Colon (tissue), 2 donors: ENCODE measurements at regions not wholly inside any gene's neighbourhood (a gene's known extent, or its start where the extent isn't known, plus 50 kb on each side); places are given as distances from the start of the nearest gene placed in this dataset.
"Not testable (repeated sequence)": the region's sequence is repeated elsewhere in the genome, so short reads cannot be mapped to it uniquely, and the experiment has no call there.

Experiments used
- FAIRE-seq: peaks from 2 replicates; lab custom pipeline; 2012; peaks lifted over from hg19 to GRCh38; lab: Jason Lieb, UNC
- donor health status: control.
- donor health status: control.

DNA sequence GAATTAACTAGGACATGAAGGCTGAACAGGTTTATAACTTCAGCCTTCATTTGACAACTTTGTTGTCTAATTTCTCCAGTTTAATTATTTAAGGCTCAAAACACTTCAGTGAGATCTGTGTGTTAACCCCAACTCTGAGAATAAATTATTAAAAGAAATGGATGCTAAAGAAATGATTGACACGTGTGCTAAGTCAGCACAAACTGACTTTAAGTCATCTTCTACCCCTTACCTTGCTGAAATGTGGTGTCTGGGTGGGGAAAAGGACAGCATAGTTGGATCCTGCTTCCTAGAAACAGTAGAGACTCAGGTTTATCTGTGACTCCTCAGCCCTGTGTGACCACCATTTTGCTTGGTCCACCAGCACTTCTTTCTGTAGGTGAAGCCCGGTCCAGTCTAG lies 324.8 kb upstream of the NPSR1 start:
- no peak for FAIRE-seq

DNA sequence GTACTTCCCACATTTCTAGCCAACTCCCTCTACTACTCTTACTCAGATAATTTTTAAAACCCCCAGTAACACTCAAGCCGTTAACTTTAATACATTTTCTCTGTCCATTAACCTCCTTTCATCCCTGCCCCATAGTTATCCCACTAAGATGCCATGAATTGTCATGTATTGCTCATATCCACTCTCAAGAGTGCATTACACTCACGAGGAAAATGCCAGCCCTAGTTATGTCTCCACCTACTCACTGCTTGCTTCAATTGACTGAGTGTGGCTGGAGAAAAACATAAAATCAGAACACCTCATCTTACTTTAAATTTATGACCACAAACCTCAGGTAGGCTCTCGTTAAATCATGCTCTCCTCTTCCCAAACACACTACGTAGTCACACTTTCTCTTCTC lies 324.1 kb upstream of the NPSR1 start:
- FAIRE-seq = no peak

- FAIRE-seq = no peak
Observed at GRCh38 chr7:34337163-34337562, 320.9 kb upstream of the NPSR1 start.

- FAIRE-seq = no peak
Observed at GRCh38 chr7:34338961-34339526, 319.0 kb upstream of the NPSR1 start.

DNA sequence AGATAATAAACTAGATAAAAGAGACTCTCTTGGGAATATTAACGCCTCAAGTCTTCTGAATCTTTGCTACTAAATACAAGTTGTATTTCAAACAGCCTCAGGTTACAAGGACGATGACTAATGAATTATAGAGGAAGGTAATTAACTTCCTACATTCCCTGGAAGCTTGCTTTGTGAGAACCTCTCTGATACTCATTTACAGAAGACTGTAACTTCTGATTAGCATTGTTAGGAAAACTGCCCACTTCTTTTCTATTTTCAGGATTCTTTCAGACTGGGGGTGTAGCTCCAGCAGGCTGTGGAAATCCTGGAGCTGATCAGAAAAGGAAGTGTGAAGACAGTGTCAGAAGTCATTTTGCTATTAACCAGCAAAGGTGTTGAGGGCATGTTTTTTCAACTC lies 316.7 kb upstream of the NPSR1 start:
- FAIRE-seq = no peak

DNA sequence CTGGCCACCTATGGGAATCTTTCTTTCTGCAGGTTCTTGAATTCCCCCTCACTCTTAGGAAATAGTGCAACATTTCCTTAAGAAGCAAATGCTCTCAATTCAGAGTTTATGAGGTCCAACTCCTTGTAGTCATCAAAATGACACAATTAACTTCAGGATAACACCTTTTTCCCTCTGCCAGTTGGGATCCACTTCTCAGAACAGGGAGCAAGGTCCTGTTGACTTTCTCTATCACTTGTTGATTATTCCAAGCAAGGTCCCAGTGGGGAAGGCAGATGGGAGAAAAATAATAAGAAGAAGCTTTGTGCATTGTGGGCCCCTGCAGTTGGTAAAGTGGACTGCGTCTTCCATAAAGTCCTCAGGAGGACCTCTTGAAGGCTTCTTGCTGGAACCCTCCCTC lies 315.6 kb upstream of the NPSR1 start:
- FAIRE-seq = no peak

GRCh38 chr7:34343667-34344066 lies 314.4 kb upstream of the NPSR1 start:
- FAIRE-seq = no peak

DNA sequence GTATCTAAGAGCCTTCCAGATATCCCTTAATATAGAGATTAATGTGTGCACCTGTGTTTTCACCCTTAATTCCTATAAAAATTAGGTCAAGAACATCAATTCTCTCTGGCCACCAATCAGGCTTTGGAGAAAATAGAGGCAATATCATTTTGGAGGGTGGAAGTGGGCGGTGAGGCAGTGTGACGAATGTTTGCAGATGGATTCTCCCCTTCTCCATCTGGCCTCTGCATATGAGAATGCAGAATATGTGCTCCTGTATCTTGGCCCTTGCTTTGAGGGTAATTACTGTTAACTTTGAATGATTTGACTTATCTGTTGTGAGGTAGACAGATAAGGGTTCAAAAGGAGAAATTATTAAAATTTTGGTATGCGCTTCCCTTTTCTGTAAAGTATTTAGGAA lies 304.0 kb upstream of the NPSR1 start:
- no peak for FAIRE-seq

DNA sequence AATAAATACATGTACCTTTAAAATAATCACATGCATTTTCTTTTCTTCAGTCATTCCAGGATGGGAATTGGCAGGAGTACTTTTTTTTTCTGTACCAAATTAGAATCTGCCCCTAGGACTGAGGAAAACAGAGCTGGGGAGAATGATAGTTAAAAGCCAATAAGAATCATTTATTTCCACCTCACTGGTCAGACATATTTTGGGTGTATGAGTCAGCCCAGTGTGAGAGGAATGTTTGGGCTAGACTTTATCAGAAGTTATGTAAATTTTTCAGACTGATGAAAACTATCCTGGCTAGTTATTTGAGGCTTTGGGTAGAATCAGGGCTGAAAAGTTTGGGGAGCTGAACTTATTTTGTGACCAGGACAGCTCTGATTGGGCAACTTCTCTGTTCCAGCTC lies 303.1 kb upstream of the NPSR1 start:
- no peak for FAIRE-seq

- FAIRE-seq = no peak
Observed at GRCh38 chr7:34357068-34357467, 300.9 kb upstream of the NPSR1 start.

- no peak for FAIRE-seq
Observed at GRCh38 chr7:34357946-34358345, 300.1 kb upstream of the NPSR1 start.

DNA sequence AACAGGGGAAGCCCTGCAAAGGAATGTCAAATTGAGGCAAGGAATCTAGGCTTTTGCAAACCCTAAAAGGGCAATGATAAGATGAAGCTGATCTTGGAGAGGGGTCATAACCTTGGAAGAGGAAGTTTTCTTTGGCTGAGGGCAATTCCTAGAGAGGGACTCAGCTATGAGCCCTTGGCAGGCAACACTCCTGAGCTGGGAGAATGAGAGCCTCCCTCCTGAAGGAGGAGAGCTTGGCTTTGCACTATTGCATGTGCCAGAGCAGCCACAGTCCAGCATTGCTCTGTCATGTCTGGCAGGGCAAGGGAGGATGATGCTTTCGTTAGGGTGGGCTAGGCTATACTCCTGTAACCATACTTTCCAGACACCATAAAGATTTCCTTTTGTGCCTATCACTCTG lies 299.4 kb upstream of the NPSR1 start:
- not testable (repeated sequence) for FAIRE-seq

DNA sequence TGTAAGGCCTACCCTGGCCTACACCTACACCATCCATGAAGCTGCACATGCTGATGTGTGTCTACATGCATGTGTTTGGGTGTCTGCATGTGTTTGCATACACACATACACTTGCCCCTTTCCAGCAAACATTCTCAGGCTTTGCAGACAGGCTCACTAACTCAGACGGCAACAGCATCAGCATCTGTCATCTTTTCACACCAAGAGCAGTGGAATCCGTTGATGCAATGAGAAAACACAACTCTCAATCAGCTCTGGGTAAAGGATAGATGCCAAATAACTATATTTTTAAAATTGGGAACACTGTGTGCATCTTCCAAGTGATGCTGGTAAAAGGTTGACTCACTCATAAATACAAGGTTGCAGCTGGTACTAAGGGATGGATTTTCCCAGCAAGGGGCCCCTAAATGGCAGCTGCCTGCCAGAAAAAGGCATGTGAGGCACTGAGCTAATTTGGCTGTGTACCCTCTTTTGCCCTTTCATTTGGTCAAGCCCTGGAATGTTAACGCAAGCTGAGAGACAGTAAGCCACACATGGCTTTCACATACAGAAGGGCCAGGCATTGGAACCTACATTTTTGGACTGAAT lies 296.3 kb upstream of the NPSR1 start:
- FAIRE-seq = no peak

DNA sequence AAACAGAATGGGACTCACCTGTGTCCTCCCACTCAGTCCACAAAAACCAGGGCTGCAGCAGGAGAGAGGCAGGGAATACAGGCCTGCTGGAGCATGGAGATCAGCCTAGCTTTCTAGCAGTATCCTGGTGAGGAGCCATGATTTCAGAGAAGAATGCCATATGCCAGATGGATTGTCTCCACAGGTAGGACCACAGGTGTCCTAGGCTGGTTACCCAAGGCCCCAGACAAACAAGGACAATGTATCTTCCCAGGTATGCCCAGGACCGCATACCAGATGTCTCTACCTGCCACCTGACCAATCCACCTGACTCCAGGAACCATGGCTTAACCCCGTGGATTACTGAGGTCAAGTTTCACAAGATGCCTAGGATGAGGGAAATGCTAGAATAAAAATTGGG lies 295.4 kb upstream of the NPSR1 start:
- no peak for FAIRE-seq

DNA sequence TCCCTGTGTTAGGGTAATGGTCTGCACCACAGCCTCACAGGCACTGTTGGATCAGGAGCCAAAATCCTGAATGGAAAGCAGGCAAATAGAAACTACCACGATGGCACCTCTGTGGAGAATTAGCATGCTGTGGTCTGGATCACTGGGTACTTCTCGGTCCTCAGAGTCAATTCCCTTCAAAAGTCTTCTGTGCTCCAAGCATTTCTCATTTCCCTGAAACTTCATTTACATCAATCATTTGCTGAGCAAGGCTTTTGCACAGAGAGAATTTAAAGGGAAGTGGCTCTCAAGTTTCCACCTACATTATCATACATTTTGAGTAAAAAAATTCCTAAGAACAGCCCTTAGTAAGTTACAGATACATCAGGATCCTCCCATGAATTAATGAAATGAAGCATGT lies 293.9 kb upstream of the NPSR1 start:
- no peak for FAIRE-seq

DNA sequence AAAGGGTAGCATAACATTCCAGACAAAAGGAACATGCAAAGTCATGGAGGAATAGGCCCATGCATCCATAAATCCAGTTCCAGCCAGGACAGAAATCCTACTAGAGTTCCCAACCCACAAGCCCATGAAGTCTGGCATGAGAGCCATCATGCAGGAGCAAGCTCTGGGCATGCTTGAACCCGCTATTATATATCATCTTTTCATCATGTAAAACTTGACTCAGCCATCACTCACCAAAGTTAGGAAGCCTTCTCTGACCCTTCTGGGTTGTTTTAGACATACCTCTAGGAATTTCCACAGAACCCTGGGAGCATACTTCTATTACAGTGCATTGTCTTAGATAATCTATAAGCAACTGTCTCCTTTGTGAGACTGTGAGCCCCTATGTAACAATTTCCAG lies 293.0 kb upstream of the NPSR1 start:
- FAIRE-seq = no peak

DNA sequence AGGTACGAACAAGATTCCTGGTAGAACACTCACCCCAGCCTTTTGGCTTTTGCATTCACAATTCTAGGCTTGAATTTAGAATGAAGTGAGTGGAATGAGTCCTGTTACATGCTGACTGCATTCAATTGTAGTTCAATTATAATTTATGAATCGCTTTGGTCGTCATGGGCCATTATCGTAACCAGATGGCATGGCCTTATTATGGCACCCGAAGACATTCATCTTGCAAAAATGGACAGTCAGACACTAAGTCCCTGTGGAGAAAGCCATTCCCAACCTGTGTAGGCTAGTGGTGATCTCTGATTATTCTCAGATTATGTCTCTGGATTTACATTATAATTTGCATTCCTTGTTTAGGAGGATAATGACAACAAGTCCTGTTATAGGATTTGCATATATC lies 292.4 kb upstream of the NPSR1 start:
- FAIRE-seq = no peak

DNA sequence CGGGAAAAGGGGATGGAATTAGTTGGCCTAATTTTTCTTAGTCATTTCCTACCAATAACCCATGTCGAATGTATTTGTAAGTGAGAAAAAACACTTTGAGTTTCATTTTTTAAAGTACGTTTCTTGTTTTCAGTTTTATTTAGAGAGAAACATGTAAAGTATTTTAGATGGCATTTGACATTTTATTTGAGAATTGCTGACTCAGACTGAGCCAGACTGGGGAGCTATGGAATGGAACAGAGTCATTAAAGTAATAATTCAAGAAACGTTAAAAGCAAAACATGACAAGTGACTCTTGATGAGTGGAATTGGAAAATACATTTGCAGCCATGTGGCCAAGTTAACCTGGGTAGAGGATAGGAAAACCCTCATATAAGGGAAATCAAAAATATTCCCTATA lies 286.1 kb upstream of the NPSR1 start:
- FAIRE-seq = no peak

- no peak for FAIRE-seq
Observed at GRCh38 chr7:34373940-34374339, 284.1 kb upstream of the NPSR1 start.

- no peak for FAIRE-seq
Observed at GRCh38 chr7:34382166-34382893, 275.7 kb upstream of the NPSR1 start.

DNA sequence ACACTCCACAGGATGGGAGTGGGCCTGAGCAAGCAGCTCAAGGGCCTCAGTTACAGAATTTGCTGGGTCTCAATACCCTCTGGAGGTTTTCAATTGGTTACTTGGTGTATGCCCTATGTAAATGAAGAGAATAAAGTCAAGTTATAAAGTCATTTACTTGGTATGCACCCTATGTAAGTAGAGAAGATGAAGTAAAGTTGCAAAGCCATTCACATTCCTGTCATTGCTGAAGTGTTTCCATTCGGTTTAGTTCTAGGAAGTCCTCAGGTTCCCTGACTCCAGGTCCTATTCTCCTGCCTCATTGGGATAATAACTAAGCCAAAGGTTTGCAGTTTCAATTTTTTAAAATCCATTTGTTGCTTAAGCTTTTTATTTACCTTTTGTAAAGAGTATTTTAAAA lies 272.6 kb upstream of the NPSR1 start:
- FAIRE-seq = no peak

DNA sequence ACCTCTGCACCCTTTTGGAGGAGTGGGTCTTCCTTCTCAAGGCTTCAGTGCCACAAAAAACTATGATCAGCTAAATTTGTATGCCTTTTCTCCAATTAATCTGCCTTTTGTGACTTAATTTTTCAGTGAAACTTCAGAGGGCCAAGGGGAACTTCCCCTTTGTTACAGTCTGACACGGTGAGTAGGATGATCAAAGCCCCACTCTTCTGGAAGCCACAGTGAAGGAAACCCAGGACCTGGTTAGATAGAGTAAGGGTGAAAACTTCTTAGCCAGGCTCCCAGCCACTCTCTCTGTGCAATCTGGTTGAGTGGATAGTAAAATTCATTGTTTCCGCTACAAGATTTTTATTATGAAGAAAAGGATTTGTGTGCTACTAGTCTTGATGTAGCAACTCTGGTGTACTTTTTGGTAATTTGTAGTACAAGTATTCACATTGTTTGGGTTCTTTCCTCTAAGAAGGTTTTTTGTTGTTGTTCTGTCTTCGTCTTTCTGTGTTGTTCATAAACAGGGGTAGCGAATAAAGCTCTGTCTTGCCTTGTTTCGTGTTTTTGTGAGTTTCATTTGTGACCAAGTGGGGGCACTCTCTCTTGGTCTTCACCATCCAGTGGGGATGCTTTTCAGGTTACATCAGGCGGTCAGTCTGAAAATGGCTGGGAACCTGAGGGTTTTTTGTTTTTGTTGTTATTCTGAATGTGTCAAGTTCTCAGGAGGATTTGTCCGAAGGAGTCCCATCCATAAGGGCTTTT lies 268.5 kb upstream of the NPSR1 start:
- no peak for FAIRE-seq

GRCh38 chr7:34390103-34390502 lies 267.9 kb upstream of the NPSR1 start:
- FAIRE-seq = no peak
